ENCODE measurements at regions not wholly inside any gene's neighbourhood (a gene's known extent, or its start where the extent isn't known, plus 50 kb on each side); places are given as distances from the start of the nearest gene placed in this dataset.

DNA sequence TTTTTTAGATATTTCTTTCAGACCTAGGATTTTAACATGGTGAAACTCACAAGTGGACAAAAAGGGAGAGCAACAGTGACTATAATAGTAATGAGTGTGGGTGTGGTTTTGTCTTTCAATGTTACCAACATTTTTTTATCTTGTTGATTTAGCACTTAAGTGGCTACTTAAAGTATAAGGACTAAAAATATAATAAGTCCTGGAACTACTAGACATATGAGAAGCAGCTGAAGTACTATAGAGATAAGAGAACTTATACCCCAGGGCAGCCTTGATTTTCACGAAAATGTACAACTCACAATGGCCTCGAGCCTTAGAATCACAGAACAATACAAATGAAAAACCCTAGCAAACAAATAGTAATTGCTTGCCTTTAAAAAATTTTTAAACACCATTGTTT, 1151.8 kb downstream of the TYW1 start:
- TF ChIP-seq, protein P1, sequence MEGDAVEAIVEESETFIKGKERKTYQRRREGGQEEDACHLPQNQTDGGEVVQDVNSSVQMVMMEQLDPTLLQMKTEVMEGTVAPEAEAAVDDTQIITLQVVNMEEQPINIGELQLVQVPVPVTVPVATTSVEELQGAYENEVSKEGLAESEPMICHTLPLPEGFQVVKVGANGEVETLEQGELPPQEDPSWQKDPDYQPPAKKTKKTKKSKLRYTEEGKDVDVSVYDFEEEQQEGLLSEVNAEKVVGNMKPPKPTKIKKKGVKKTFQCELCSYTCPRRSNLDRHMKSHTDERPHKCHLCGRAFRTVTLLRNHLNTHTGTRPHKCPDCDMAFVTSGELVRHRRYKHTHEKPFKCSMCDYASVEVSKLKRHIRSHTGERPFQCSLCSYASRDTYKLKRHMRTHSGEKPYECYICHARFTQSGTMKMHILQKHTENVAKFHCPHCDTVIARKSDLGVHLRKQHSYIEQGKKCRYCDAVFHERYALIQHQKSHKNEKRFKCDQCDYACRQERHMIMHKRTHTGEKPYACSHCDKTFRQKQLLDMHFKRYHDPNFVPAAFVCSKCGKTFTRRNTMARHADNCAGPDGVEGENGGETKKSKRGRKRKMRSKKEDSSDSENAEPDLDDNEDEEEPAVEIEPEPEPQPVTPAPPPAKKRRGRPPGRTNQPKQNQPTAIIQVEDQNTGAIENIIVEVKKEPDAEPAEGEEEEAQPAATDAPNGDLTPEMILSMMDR (IDR thresholded peaks at IDR 0.05): no peak
- no peak for TF ChIP-seq POLR2A (IDR thresholded peaks at IDR 0.05)
